Caco-2 (cell line): ENCODE measurements at regions not wholly inside any gene's neighbourhood (a gene's known extent, or its start where the extent isn't known, plus 50 kb on each side); places are given as distances from the start of the nearest gene placed in this dataset.

Experiments used
- BruUV-seq: library from RNA; stranded (reverse); fragments of 400-500 nt; replicated peaks from 2 replicates; lab custom pipeline; 2021; lab: Mats Ljungman, UMichigan
- CTCF ChIA-PET: fragments of 300-600 bp; sonication (Branson Sonifier 250); formaldehyde crosslinking; loops from one replicate; lab custom pipeline; 2022; ENCODE audit warnings: antibody characterized with exemption; lab: Charles Lee
- POLR2A ChIA-PET: fragments of 300-600 bp; sonication (Branson Sonifier 250); formaldehyde crosslinking; loops from one replicate; lab custom pipeline; 2022; ENCODE audit warnings: antibody characterized with exemption; lab: Charles Lee
- DNase-seq, 2 experiments: peaks; one replicate each; pipeline versions ENCODE4 v3.0.0 to v3.0.0-alpha.2; 2020 to 2022
- H3K27me3 ChIP-seq: replicated peaks from 2 replicates; pipeline ENCODE4 v1.6.0; 2011; ENCODE audit warnings: low read length; ENCODE audit not compliant: control insufficient read depth, insufficient read depth
- H3K36me3 ChIP-seq: 2 replicates; pipeline ENCODE4 v1.5.1; 2011; ENCODE audit warnings: low read length; ENCODE audit not compliant: control insufficient read depth, insufficient read depth
- H3K4me1 ChIP-seq: fragments of 250-450 bp; sonication (Bioruptor Pico); 2 replicates; pipeline ENCODE4 v1.5.1; 2020; ENCODE audit warnings: mild to moderate bottlenecking
- H3K4me3 ChIP-seq: 2 replicates; pipeline ENCODE4 v1.5.1; 2011; ENCODE audit warnings: low read depth, mild to moderate bottlenecking, control low read depth, low read length
- H3K9me3 ChIP-seq: fragments of 250-450 bp; sonication (Bioruptor Pico); 2 replicates; pipeline ENCODE4 v1.5.1; 2020; ENCODE audit warnings: mild to moderate bottlenecking, moderate library complexity
- H3K27ac Mint-ChIP-seq: one replicate; pipeline ENCODE4 v1.8.0; 2022; ENCODE audit warnings: mixed read lengths; ENCODE audit not compliant: unreplicated experiment
- H3K27me3 Mint-ChIP-seq: one replicate; pipeline ENCODE4 v1.8.0; 2022; ENCODE audit warnings: mixed read lengths; ENCODE audit not compliant: insufficient read depth, unreplicated experiment
- H3K36me3 Mint-ChIP-seq: one replicate; pipeline ENCODE4 v1.8.0; 2022; ENCODE audit warnings: mild to moderate bottlenecking, mixed read lengths; ENCODE audit not compliant: insufficient read depth, unreplicated experiment
- H3K4me1 Mint-ChIP-seq: one replicate; pipeline ENCODE4 v1.8.0; 2022; ENCODE audit warnings: low read depth, mixed read lengths; ENCODE audit not compliant: unreplicated experiment
- H3K4me3 Mint-ChIP-seq: one replicate; pipeline ENCODE4 v1.8.0; 2022; ENCODE audit warnings: mild to moderate bottlenecking, moderate library complexity, mixed read lengths; ENCODE audit not compliant: unreplicated experiment
- H3K9me3 Mint-ChIP-seq: one replicate; pipeline ENCODE4 v1.8.0; 2022; ENCODE audit warnings: mixed read lengths; ENCODE audit not compliant: unreplicated experiment
- CTCF ChIP-seq, 2 experiments: fragments of 200-600 bp in 1 of 2; IDR thresholded peaks; 1 replicate in 1 of 2; 2 replicates in 1 of 2; pipeline versions ENCODE4 v1.5.1 to v1.8.0; 2011 to 2022; ENCODE audit warnings: antibody characterized with exemption in 1 of 2, control low read depth in 1 of 2, inconsistent platforms in 1 of 2, low read depth in 1 of 2, low read length in 1 of 2, mild to moderate bottlenecking in 1 of 2, moderate library complexity in 1 of 2; ENCODE audit not compliant: insufficient read depth in 1 of 2, severe bottlenecking in 1 of 2, unreplicated experiment in 1 of 2
- intact Hi-C: fragments of 100-400 bp; cut with micrococcal nuclease; formaldehyde crosslinking; loops from one replicate; pipeline ENCODE4 v1.10.0; 2022; ENCODE audit not compliant: unreplicated experiment

DNA sequence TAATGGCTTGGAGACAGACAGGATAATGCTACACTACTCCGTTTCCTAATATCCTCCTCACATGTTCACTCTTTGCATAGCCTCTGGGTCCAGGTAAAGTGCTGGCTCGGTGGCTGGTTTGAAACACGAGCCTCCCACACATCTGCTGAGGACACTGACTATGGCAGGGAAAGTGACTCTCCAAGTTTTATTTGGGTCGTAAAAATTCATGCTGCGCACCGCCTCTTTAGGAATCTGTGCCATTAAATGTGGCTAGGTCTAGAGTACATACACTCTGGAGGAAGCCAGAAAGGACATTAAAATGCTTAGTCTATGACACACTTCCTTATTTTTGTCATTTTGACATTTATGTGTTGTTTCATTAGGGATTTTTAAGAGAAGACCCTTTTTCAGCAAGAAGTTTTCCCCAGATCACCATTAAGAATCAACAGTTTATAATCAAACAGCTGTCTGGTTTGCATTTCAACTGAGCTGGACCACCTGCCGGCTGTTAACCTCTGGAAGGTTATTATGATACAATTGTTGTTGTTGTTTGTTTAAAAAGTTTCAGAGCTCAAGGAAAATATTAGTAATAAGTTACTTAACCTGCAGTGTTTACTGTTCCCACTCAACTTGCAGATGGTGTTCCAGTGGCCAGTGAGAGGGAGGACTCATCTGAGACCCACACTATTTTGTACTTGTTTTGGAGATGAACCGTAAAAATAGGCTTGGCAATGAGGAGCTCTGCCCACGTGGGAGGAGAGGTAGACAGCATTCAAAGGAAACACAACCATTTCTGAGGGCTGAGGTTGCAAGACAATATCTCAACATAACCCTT, 443.3 kb upstream of the MEIS1 start:
- H3K27ac Mint-ChIP-seq = no peak overlapping the region
- ChIA-PET POLR2A (no interaction called here), CTCF (no interaction called here)
- Histone ChIP-seq H3K4me3 (no peak overlapping the region), H3K36me3 (no peaks in the 10 kb centered on the region), H3K4me1 (no peaks in the 10 kb centered on the region), H3K27me3 (no peaks in the 10 kb centered on the region), H3K9me3 (no peaks in the 10 kb centered on the region)
- BruUV-seq = no TSS peak
- H3K36me3 Mint-ChIP-seq = no peaks in the 10 kb centered on the region
- intact Hi-C loops = no loop called here
- H3K4me3 Mint-ChIP-seq = no peak overlapping the region
- no peak for TF ChIP-seq CTCF (IDR thresholded peaks at IDR 0.05; ENCODE audit: insufficient read depth in 1 of 2, low read depth in 1 of 2, low read length in 1 of 2, severe bottlenecking in 1 of 2, unreplicated experiment in 1 of 2)
- H3K9me3 Mint-ChIP-seq = no peaks in the 10 kb centered on the region
- no peaks in the 10 kb centered on the region for H3K27me3 Mint-ChIP-seq
- no peaks in the 10 kb centered on the region for H3K4me1 Mint-ChIP-seq
- no peak for DNase-seq

DNA sequence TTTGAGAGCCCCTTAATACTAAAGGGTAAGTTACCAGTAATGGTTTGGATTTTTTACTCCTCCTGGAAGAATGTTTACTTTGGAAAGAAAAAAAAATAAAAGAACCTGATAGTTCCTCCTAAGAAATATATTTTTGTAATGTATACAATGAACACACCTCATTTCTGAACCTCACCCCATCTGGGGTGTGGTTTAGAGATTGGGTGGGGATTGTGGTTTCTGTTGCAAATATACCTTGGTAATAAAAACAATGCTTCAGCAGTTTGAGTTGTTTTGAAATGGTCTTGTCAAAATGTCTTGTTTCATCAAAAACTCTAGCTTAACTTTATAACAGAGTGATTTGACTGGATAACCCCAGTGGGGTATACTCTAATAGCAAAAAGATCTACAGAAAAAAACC, 448.9 kb upstream of the MEIS1 start:
- Mint-ChIP-seq H3K4me1 (no peaks in the 10 kb centered on the region), H3K36me3 (no peaks in the 10 kb centered on the region), H3K4me3 (no peak overlapping the region), H3K9me3 (no peaks in the 10 kb centered on the region), H3K27ac (no peak overlapping the region), H3K27me3 (peaks cover 15% of the 10 kb centered on the region)
- Histone ChIP-seq H3K4me1 (no peaks in the 10 kb centered on the region), H3K27me3 (no peaks in the 10 kb centered on the region), H3K9me3 (no peaks in the 10 kb centered on the region), H3K36me3 (no peaks in the 10 kb centered on the region), H3K4me3 (no peak overlapping the region)
- TF ChIP-seq CTCF (IDR thresholded peaks at IDR 0.05; ENCODE audit: insufficient read depth in 1 of 2, low read depth in 1 of 2, low read length in 1 of 2, severe bottlenecking in 1 of 2, unreplicated experiment in 1 of 2) = no peak
- DNase-seq = no peak
- ChIA-PET CTCF (no interaction called here), POLR2A (no interaction called here)
- intact Hi-C loops = no loop called here
- BruUV-seq = no TSS peak

- Mint-ChIP-seq H3K27ac (no peak overlapping the region), H3K4me3 (no peak overlapping the region), H3K36me3 (no peaks in the 10 kb centered on the region), H3K4me1 (no peaks in the 10 kb centered on the region), H3K9me3 (no peaks in the 10 kb centered on the region), H3K27me3 (peaks cover 15% of the 10 kb centered on the region)
- Histone ChIP-seq H3K36me3 (no peaks in the 10 kb centered on the region), H3K4me3 (no peak overlapping the region), H3K9me3 (no peaks in the 10 kb centered on the region), H3K4me1 (no peaks in the 10 kb centered on the region), H3K27me3 (no peaks in the 10 kb centered on the region)
- intact Hi-C loops = no loop called here
- TF ChIP-seq CTCF (IDR thresholded peaks at IDR 0.05; ENCODE audit: insufficient read depth in 1 of 2, low read depth in 1 of 2, low read length in 1 of 2, severe bottlenecking in 1 of 2, unreplicated experiment in 1 of 2) = no peak
- no peak for DNase-seq
- ChIA-PET POLR2A (no interaction called here), CTCF (no interaction called here)
- BruUV-seq = no TSS peak
Measured at GRCh38 chr2:65980531-65980930, 454.4 kb upstream of the MEIS1 start.
